C4-2B (cell line): ENCODE measurements at regions not wholly inside any gene's neighbourhood (a gene's known extent, or its start where the extent isn't known, plus 50 kb on each side); places are given as distances from the start of the nearest gene placed in this dataset.

ENCODE experiments used
- CTCF ChIP-seq: fragments of 450-650 bp; conservative IDR thresholded peaks from 2 replicates; pipeline ENCODE4 v1.5.1; 2017; ENCODE audit warnings: mild to moderate bottlenecking
- ZFX ChIP-seq: fragments of 450-650 bp; IDR thresholded peaks from 2 replicates; pipeline ENCODE4 v1.6.1; 2017

GRCh38 chr5:30891660-30892059, 301.8 kb upstream of the CDH6 start:
- TF ChIP-seq CTCF, result no peak
- TF ChIP-seq ZFX, result no peak
